Eye (tissue), 1 donor: ENCODE measurements at regions not wholly inside any gene's neighbourhood (a gene's known extent, or its start where the extent isn't known, plus 50 kb on each side); places are given as distances from the start of the nearest gene placed in this dataset.
"Not testable (repeated sequence)": the region's sequence is repeated elsewhere in the genome, so short reads cannot be mapped to it uniquely, and the experiment has no call there.

Experiments used
- DNase-seq: peaks from one replicate; pipeline ENCODE4 v3.0.0-alpha.2; 2015

- DNase-seq, result no peak
Observed at GRCh38 chr2:129354631-129355030, 624.8 kb upstream of the RAB6C start.

GRCh38 chr2:129361688-129362087 is 617.8 kb upstream of the RAB6C start:
- no peak for DNase-seq

- no peak for DNase-seq
Observed at GRCh38 chr2:129366263-129366662, 613.2 kb upstream of the RAB6C start.

GRCh38 chr2:129367107-129367506 is 612.4 kb upstream of the RAB6C start:
- no peak for DNase-seq

GRCh38 chr2:129369437-129369836 is 610.0 kb upstream of the RAB6C start:
- DNase-seq, result no peak

GRCh38 chr2:129374452-129374851 is 605.0 kb upstream of the RAB6C start:
- peak; percentile 9 for DNase-seq

GRCh38 chr2:129375632-129376425 is 603.6 kb upstream of the RAB6C start:
- DNase-seq, result no peak

- no peak for DNase-seq
Observed at GRCh38 chr2:129376426-129377077, 602.9 kb upstream of the RAB6C start.

- DNase-seq, result no peak
Observed at GRCh38 chr2:129377078-129377469, 602.4 kb upstream of the RAB6C start.

GRCh38 chr2:129378186-129378585 is 601.3 kb upstream of the RAB6C start:
- DNase-seq, result no peak

GRCh38 chr2:129379411-129379810 is 600.1 kb upstream of the RAB6C start:
- peak; percentile 19 for DNase-seq

- no peak for DNase-seq
Observed at GRCh38 chr2:129381789-129382188, 597.7 kb upstream of the RAB6C start.

- DNase-seq, result no peak
Observed at GRCh38 chr2:129388870-129389269, 590.6 kb upstream of the RAB6C start.

GRCh38 chr2:129393816-129394215 is 585.6 kb upstream of the RAB6C start:
- no peak for DNase-seq

- peak; percentile 74 for DNase-seq
Observed at GRCh38 chr2:129396980-129397599, 582.4 kb upstream of the RAB6C start.

GRCh38 chr2:129400826-129401225 is 578.6 kb upstream of the RAB6C start:
- DNase-seq, result peak; percentile 78

GRCh38 chr2:129402076-129402475 is 577.4 kb upstream of the RAB6C start:
- no peak for DNase-seq

GRCh38 chr2:129404000-129404685 is 575.3 kb upstream of the RAB6C start:
- no peak for DNase-seq

GRCh38 chr2:129408570-129408969 is 570.9 kb upstream of the RAB6C start:
- DNase-seq, result no peak

GRCh38 chr2:129417041-129417440 is 562.4 kb upstream of the RAB6C start:
- DNase-seq, result not testable (repeated sequence)

- DNase-seq, result no peak
Observed at GRCh38 chr2:129422028-129422427, 557.4 kb upstream of the RAB6C start.

GRCh38 chr2:129428086-129428660 is 551.3 kb upstream of the RAB6C start:
- DNase-seq, result no peak

- no peak for DNase-seq
Observed at GRCh38 chr2:129430911-129431310, 548.6 kb upstream of the RAB6C start.
